CD4-positive, alpha-beta T cell treated with Interleukin-12 subunit alpha and Interleukin-12 subunit beta, for 1 hour (primary cell): ENCODE measurements at regions not wholly inside any gene's neighbourhood (a gene's known extent, or its start where the extent isn't known, plus 50 kb on each side); places are given as distances from the start of the nearest gene placed in this dataset.

Source experiments
- DNase-seq: peaks from one replicate; pipeline ENCODE4 v3.0.0-alpha.2; 2020

- DNase-seq = no peak
Measured at GRCh38 chr21:38556390-38556789, 58.1 kb upstream of the ERG start.

DNA sequence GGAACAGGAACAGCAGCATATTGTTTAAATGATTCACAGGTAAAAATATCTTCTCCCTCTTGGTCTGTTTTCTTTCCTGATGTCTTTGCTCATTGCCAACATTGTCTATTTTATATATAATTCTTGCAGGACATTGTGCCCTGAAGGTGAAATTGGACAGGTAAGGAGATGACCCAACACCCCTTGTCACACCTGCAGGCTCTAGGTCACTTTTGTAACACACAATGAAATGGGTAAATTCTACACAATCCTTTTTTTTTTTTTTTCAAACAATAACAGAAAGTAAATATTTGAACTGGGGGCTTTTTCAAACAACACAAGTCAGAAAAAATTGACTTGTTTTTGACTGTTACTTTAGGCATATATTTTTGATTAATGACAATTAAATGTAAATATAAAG, 62.9 kb upstream of the ERG start:
- DNase-seq = no peak

DNA sequence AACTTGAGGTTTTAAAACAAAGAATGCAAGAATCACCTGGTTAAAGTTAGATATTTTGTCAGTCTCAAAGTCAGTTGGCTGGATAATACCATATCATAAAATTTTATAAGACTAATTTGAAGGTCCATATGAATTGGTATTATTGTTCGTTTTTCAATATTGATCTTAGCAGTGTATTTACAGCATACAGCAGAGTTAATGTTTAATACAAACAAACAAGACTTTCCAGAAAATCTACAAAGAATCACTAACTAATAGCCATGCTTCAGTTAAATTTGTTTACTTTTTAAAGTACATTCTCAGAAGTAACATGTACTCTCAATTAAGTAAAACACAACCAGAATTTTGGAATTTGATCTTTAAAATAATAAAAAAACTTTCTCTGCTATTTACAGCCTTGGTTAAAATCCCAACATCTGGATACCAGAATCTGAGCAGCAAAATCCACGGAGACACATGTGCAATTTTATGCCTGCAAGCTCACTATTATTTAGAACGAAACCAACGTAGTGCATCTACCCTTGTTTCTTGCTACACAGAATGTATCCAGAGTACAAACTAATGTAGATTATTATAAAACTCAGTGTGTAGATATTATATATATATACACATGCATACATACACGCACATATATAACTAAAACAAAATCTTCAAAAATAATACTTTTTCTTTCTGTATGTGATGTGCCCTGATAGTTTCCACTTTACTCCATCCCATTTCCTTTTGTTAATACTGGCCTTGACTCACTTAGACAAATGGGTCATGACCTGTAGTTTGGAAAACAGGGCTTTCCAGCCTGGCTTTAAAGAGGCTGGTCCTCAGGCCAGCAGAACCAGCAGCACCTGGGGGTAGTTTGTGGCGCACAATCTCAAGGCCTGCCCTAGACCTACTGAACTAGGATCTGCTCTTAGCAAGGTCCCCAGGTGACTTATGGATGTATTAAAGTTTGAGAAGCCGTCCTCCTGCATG, 63.6 kb upstream of the ERG start:
- no peak for DNase-seq

DNA sequence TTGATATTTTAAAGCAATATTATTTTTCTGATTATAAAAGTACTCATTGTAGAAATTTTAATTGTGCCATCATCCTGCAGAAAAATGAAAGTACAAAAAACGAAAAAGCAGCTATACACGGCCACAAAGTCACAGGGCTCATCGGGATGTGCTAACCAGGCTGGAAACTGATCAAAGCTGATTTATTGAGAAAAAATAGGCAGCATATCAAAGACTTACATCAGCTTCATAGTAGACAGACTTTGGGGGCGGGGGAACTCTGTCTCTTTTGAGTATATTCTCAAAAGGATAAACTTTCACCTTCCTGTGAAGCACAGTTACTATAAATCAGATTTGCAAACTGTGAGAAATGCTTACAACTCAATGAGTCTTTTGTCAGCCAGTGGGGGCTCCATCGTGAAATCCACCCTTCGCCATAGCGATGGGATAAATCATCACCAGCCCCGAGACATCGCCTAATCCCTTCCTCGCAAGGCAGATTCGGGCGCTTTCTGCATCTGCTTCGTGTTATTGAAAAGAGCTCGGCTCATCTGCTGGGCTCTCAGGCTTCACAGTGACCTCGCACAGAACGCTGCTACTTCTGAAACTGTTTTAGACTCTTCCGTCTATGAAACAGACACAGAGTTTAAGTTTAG, 69.2 kb upstream of the ERG start:
- no peak for DNase-seq

DNA sequence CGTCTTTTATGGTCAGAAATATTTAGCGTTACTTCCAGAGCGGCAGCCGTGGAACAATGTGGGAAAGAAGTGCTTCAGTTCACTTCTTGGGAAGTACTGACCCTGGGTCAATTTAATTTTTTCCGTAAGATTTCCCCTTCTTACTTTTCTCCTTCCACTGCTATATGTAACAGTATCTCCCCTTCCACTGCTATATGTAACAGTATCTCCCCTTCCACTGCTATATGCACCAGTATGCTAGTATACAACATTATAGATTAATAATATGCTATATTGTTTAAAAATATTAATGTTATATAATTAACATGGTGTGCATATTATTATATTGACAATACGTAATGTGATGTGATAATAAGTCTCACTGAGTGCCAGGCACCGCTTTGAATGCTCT, 69.7 kb upstream of the ERG start:
- no peak for DNase-seq

DNA sequence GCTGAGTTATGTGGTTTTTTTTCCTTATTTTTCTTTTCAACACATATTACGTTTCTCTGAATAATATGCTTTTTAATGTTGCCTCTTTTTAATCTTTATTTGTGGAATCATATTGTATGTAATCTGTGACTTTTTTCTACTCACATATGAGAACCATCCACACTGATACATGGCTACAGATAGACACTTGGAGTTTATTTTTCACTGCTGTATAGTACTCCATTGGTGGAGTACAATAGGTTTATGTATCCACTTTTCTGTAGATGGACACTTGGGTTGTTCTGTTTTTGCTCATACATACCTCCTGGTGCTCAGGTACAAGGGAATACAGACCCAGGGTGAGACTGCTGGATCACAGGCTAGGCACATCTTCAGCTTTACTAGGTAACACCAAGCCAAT, 71.5 kb upstream of the ERG start:
- DNase-seq = no peak

DNA sequence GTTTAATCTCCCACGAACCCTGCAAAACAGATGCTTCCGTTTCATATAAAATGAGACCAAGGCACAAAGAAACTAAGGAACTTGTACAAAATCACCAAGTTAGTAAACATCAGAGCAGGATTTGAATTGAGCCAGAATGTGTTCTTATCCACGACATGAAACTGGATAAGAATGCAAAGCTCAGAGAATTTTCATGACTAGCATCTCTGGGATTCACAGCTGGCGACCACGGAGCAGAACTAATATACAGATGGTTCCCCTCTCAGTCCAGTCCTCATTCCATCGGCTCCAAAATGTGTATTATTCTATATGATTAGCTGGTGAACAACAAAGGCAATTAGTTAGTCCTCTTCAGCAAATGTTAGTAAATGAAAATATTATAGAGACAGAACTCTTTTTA, 72.3 kb upstream of the ERG start:
- DNase-seq = no peak

DNA sequence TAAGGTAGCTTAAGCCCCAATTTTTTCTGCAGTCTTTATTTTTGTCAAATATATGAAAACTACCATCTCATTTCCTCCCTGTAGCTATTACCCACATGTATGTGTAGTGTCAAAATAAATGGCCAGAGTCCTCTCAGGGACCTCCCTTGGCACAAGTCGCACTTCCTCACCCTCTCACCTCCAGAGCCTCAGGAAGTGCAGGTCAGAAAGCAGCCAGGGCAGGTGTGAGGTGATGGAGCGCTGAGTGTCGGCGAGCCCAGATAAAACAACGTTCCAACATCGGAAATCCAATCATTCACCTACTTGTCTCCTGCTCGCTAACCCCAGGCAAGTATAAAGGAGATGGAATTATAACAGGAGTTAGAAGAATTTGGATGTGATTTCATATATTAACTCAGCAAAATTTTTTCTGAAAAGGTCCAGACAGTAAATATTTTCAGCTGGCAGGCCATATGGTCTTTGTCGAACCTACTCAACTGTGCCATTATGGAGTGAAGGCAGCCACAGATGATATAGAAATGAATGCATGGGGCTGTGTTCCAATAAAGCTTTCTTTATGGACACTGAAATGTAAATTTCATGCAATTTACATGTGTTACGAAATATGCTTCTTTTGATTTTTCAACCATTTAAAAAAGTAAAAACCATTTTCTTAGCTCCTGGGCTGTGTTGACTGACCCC, 76.8 kb upstream of the ERG start:
- DNase-seq = no peak

GRCh38 chr21:38577887-38578286, 79.6 kb upstream of the ERG start:
- DNase-seq = no peak

GRCh38 chr21:38590449-38591217, 92.4 kb upstream of the ERG start:
- DNase-seq = no peak

GRCh38 chr21:38591218-38591537, 92.9 kb upstream of the ERG start:
- no peak for DNase-seq

GRCh38 chr21:38596264-38597042, 98.2 kb upstream of the ERG start:
- DNase-seq = no peak

DNA sequence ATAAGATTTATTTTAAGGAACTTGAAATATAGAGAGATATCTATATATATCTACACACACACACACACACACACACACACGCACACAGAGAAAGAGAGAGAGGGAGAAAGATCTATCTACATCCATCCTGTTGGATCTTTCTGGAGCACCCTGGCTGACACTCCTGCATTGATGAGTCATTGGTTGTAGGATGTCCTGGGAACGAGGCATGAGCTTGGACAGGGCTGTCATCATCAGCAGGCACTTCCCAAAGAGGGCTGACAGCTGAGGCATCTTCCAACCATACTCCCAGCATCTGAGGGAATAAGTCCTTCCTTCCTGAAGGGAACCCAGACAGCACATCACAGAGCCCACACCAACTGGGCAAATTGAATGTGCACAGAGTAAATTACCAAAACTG, 99.1 kb upstream of the ERG start:
- DNase-seq = no peak

DNA sequence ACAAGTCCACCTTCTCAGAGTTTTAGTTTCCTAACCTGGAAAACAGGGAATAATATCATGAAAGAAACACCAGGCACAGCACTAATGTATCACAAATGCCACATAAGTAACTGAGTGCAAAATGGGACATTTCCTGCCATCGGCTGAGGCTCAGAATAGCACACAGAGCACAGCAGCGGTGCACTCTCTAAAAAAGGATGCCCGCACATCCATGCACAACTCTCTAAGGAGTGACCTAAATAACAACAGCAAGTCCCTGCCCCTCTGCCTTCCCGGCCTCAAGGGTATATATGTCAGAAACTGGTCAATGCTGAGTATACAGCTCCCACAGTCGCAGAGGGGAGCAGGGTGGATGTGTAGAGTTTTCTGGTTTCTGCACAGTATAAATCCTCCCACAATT, 100.1 kb upstream of the ERG start:
- no peak for DNase-seq

GRCh38 chr21:38599381-38599975, 101.2 kb upstream of the ERG start:
- no peak for DNase-seq

DNA sequence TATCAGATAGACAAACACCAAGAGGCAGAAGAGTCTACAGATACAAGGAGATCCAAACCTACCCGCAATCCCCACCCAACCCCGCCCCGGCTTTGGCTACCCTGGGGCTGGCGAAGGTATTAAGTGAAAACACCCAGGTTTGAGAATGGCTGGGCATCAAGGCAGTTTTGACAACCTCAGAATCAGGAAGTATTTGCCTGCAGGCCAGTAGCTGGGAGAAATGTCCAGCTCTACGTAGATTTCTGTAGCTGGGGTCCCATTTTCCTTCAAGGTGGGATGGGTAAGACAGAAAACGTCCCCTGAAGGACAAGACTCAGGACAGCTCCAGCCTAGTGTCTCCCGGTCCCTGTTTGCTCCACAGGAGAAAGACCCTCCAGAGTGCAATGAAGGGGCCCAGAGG, 101.8 kb upstream of the ERG start:
- no peak for DNase-seq

DNA sequence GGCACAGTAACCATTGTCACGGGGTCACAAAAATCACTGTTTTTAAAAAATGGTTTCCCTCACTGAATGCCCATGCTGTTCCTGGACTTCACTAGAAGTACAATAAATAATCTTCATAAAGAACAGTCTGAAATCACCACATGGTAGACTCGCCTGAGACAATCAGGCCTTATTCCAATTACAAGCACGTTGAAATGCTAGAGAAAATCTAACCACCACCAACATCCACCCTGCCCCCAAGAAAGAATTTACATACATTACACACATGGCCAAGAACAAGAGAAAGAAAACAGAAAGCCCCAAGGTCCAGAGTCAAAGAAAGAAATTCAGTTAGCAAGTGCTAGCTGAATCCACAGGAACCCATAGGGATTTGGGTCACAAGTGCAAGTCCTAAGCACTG, 107.0 kb upstream of the ERG start:
- DNase-seq = no peak

DNA sequence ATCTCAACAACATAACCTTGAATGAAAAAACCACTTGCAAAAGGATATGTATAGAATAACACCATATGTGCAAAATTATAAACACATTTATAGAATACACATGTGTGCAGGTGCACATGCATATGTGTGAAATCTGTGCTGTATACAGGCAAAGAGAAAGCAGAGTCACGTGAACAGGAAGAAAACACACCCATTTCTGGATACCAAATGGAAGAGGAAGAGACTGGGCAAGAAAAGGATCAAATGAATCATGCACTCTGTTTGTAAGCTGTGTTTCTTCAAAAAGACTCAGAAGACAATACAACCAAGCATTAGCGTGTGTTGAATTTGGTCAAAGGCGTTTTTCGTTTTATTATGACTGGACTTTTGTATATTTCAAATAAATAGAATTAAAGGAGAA, 111.3 kb upstream of the ERG start:
- DNase-seq = no peak

- no peak for DNase-seq
Measured at GRCh38 chr21:38610623-38611251, 112.5 kb upstream of the ERG start.

DNA sequence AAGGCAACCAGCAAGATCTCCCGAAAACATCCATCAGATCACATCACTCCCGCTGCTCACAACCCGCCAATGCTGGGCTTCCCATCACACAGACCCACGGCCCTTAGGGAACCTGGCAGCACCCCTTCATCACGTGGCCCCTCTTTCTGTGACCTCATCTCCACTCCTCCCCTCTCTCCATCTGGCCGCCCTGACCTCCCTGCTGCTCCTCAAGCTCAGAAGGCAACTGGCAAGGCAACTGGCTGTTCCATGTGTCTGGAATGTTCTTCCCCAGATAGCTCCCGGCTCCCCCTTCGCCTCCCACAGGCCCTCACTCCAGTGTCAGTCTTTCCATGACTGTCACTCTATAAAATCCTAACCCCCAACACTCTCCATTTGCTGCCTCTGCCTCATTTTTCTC, 113.0 kb upstream of the ERG start:
- no peak for DNase-seq

- no peak for DNase-seq
Measured at GRCh38 chr21:38613686-38614085, 115.4 kb upstream of the ERG start.

- no peak for DNase-seq
Measured at GRCh38 chr21:38614558-38614957, 116.3 kb upstream of the ERG start.
